Prostate gland (tissue), 2 donors: ENCODE measurements at regions not wholly inside any gene's neighbourhood (a gene's known extent, or its start where the extent isn't known, plus 50 kb on each side); places are given as distances from the start of the nearest gene placed in this dataset.
A peak's percentile ranks its signal among the peaks of the same experiment; 100 is the strongest.

Experiments
- DNase-seq: peaks from one replicate; pipeline ENCODE4 v3.0.0-alpha.2; 2019; ENCODE audit warnings: low spot score
- H3K27ac ChIP-seq, 2 donors: fragments of 200-600 bp; sonication (generic); 2 replicates each; pipeline ENCODE4 v1.5.1; 2017 to 2019
- H3K27me3 ChIP-seq: fragments of 200-600 bp; sonication (generic); replicated peaks from 2 replicates; pipeline ENCODE4 v1.5.1; 2019; ENCODE audit not compliant: insufficient read depth
- H3K36me3 ChIP-seq, 2 donors: fragments of 200-600 bp; sonication (generic); 1 replicate in 1 of 2; 2 replicates in 1 of 2; pipeline versions ENCODE4 v1.5.1 to v1.8.1; 2017 to 2019
- H3K4me1 ChIP-seq: fragments of 200-600 bp; sonication (generic); replicated peaks from 2 replicates; pipeline ENCODE4 v1.5.1; 2019
- H3K4me3 ChIP-seq, 2 donors: fragments of 200-600 bp; sonication (generic); 2 replicates each; pipeline ENCODE4 v1.5.1; 2017 to 2019
- H3K9me3 ChIP-seq: fragments of 200-600 bp; sonication (generic); 2 replicates; pipeline ENCODE4 v1.5.1; 2017
- CTCF ChIP-seq, 4 experiments: fragments of 200-600 bp in 2 of 4; fragments of 450-650 bp in 2 of 4; sonication (generic) in 2 of 4; IDR thresholded peaks; 1 replicate in 3 of 4; 2 replicates in 1 of 4; pipeline ENCODE4 v1.5.1; 2016 to 2019; ENCODE audit warnings: antibody characterized with exemption in 4 of 4, mild to moderate bottlenecking in 2 of 4, moderate library complexity in 2 of 4
- POLR2A ChIP-seq: fragments of 450-650 bp; IDR thresholded peaks from one replicate; pipeline ENCODE4 v1.6.1; 2016; ENCODE audit warnings: antibody characterized with exemption, mild to moderate bottlenecking
- POLR2AphosphoS5 ChIP-seq: sonication (generic); formaldehyde crosslinking; IDR thresholded peaks from one replicate; pipeline ENCODE4 v1.6.1; 2017; ENCODE audit warnings: antibody characterized with exemption
- WGBS: methylation state at CpG from one replicate; pipeline ENCODE4 v1.1.5; 2018; 5-methylcytosine and 5-hydroxymethylcytosine counted together
- intact Hi-C: fragments of 100-400 bp; cut with DNase I; formaldehyde crosslinking; loops from one replicate; pipeline ENCODE4 v1.14.2; 2022

- Histone ChIP-seq H3K36me3 (no peaks in the 10 kb centered on the region), H3K27me3 (no peaks in the 10 kb centered on the region), H3K9me3 (no peaks in the 10 kb centered on the region), H3K4me3 (no peak overlapping the region), H3K4me1 (no peaks in the 10 kb centered on the region), H3K27ac (no peak overlapping the region)
- intact Hi-C loops = no loop called here
- TF ChIP-seq POLR2AphosphoS5 = no peak
- TF ChIP-seq POLR2A = no peak
- TF ChIP-seq CTCF (IDR thresholded peaks at IDR 0.05) = no peak
- DNase-seq = no peak
Observed at GRCh38 chr20:59499863-59500262, 104.5 kb upstream of the PHACTR3 start.

GRCh38 chr20:59508729-59509128 is 95.6 kb upstream of the PHACTR3 start:
- WGBS = 87% methylated on average over 3 of the region's 3 CpGs
- no peak overlapping the region for H3K4me3 ChIP-seq
- no peak for DNase-seq
- intact Hi-C loops = no loop called here
- TF ChIP-seq POLR2A = no peak
- TF ChIP-seq POLR2AphosphoS5 = no peak
- TF ChIP-seq CTCF (IDR thresholded peaks at IDR 0.05) = no peak
- no peaks in the 10 kb centered on the region for H3K36me3 ChIP-seq
- H3K9me3 ChIP-seq = no peaks in the 10 kb centered on the region
- H3K27ac ChIP-seq = no peak overlapping the region
- no peaks in the 10 kb centered on the region for H3K4me1 ChIP-seq
- H3K27me3 ChIP-seq = no peaks in the 10 kb centered on the region

GRCh38 chr20:59512651-59513050 is 91.7 kb upstream of the PHACTR3 start:
- H3K27me3 ChIP-seq = peaks cover 2% of the 10 kb centered on the region
- intact Hi-C loops = no loop called here
- no peak for DNase-seq

GRCh38 chr20:59514554-59514953 is 89.8 kb upstream of the PHACTR3 start:
- H3K4me1 ChIP-seq = no peaks in the 10 kb centered on the region
- H3K27ac ChIP-seq = no peak overlapping the region
- H3K27me3 ChIP-seq = peaks cover 2% of the 10 kb centered on the region
- no peaks in the 10 kb centered on the region for H3K36me3 ChIP-seq
- no peaks in the 10 kb centered on the region for H3K9me3 ChIP-seq
- intact Hi-C loops = no loop called here
- WGBS = 68% methylated on average over 5 of the region's 5 CpGs
- TF ChIP-seq POLR2AphosphoS5 (no peak), POLR2A (no peak), CTCF (IDR thresholded peaks at IDR 0.05) (no peak)
- no peak for DNase-seq
- H3K4me3 ChIP-seq = no peak overlapping the region

More at GRCh38 chr20:59512651-59513050, 91.7 kb upstream of the PHACTR3 start:
- 78% methylated on average over 5 of the region's 5 CpGs for WGBS
- TF ChIP-seq POLR2AphosphoS5 = no peak
- TF ChIP-seq CTCF (IDR thresholded peaks at IDR 0.05) = no peak
- no peak for TF ChIP-seq POLR2A
- Histone ChIP-seq H3K36me3 (no peaks in the 10 kb centered on the region), H3K9me3 (no peaks in the 10 kb centered on the region), H3K4me1 (no peaks in the 10 kb centered on the region), H3K27ac (no peak overlapping the region), H3K4me3 (no peak overlapping the region)

- no peaks in the 10 kb centered on the region for H3K9me3 ChIP-seq
- no peaks in the 10 kb centered on the region for H3K36me3 ChIP-seq
- H3K4me3 ChIP-seq = no peak overlapping the region
- no peak overlapping the region for H3K27ac ChIP-seq
- H3K27me3 ChIP-seq = peaks cover 2% of the 10 kb centered on the region
- no peaks in the 10 kb centered on the region for H3K4me1 ChIP-seq
- intact Hi-C loops = no loop called here
- TF ChIP-seq POLR2A = no peak
- peak; percentile 21 to 72 (median 58) for TF ChIP-seq CTCF (IDR thresholded peaks at IDR 0.05)
- WGBS = 16% methylated on average over 32 of the region's 32 CpGs
- DNase-seq = peak; percentile 39
Observed at GRCh38 chr20:59515013-59515905, 89.1 kb upstream of the PHACTR3 start.
